ENCODE measurements at regions not wholly inside any gene's neighbourhood (a gene's known extent, or its start where the extent isn't known, plus 50 kb on each side); places are given as distances from the start of the nearest gene placed in this dataset.

GRCh38 chr13:63163903-63164302, 1748.3 kb upstream of the PCDH20 start:
- Histone ChIP-seq H4K20me1 (ENCODE audit: insufficient read depth, low read length) (no peaks in the 10 kb centered on the region), H3K9ac (ENCODE audit: low read depth, low read length) (no peak overlapping the region), H4K91ac (ENCODE audit: insufficient read depth, low read depth, low read length) (no peak overlapping the region), H3K27me3 (ENCODE audit: control insufficient read depth, insufficient read depth, low read length) (no peaks in the 10 kb centered on the region), H3K23ac (ENCODE audit: low read depth, low read length) (no peak overlapping the region), H3K18ac (ENCODE audit: low read depth, low read length) (no peak overlapping the region), H3K4me2 (ENCODE audit: low read depth, low read length) (no peak overlapping the region), H2BK15ac (ENCODE audit: low read depth, low read length) (no peak overlapping the region), H2BK120ac (ENCODE audit: low read depth, low read length) (no peak overlapping the region), H3K9me1 (ENCODE audit: insufficient read depth, low read length) (no peaks in the 10 kb centered on the region), H2AK9ac (replicated peaks; ENCODE audit: low read depth, low read length, poor library complexity) (no peak overlapping the region), H3K4ac (ENCODE audit: low read depth, low read length) (no peak overlapping the region), H3K36me3 (ENCODE audit: control insufficient read depth, insufficient read depth, low read length) (no peaks in the 10 kb centered on the region), H2AK5ac (ENCODE audit: low read depth, low read length) (no peak overlapping the region), H2AFZ (replicated peaks; ENCODE audit: low read length, poor library complexity) (no peak overlapping the region), H2BK5ac (ENCODE audit: low read depth, low read length, poor library complexity, severe bottlenecking) (no peak overlapping the region), H4K5ac (ENCODE audit: low read depth, low read length) (no peak overlapping the region), H3K27ac (ENCODE audit: insufficient read depth, low read length) (no peak overlapping the region), H2BK20ac (ENCODE audit: low read depth, low read length) (no peak overlapping the region), H3K9me3 (ENCODE audit: control insufficient read depth, insufficient read depth, low read length) (no peaks in the 10 kb centered on the region), H3K4me1 (ENCODE audit: control insufficient read depth, insufficient read depth, low read length) (no peaks in the 10 kb centered on the region), H4K8ac (ENCODE audit: low read depth in 2 of 2, low read length in 2 of 2) (no peak overlapping the region), H3K56ac (ENCODE audit: extremely low read depth, insufficient read depth, low read length) (no peak overlapping the region), H3K14ac (replicated peaks; ENCODE audit: low read depth, low read length) (no peak overlapping the region), H3K79me1 (ENCODE audit: low read depth in 1 of 2, low read length in 2 of 2) (no peaks in the 10 kb centered on the region), H3K4me3 (ENCODE audit: insufficient read depth, low read depth, low read length) (no peak overlapping the region)
- no CpG with 5 or more reads among the region's 2 CpGs for WGBS, 2 experiments (ENCODE audit: extremely low coverage in 2 of 2, insufficient read length in 1 of 2)
- no peak for TF ChIP-seq NFE2L2 (IDR thresholded peaks at IDR 0.05; ENCODE audit: low read depth, low read length)
- no peak for TF ChIP-seq MXI1 (IDR thresholded peaks at IDR 0.05; ENCODE audit: borderline replicate concordance, low read depth, low read length)
- TF ChIP-seq CEBPB (IDR thresholded peaks at IDR 0.05; ENCODE audit: low read depth, low read length): no peak
- no peak for TF ChIP-seq BHLHE40 (IDR thresholded peaks at IDR 0.05; ENCODE audit: low read depth, low read length)
- no peak for TF ChIP-seq POLR2A (IDR thresholded peaks at IDR 0.05; ENCODE audit: low read depth, low read length)
- in situ Hi-C loops (cut with MboI; ENCODE audit: low sequenced_read_pairs) (no loop called here), intact Hi-C loops (cut with micrococcal nuclease) (no loop called here), dilution Hi-C loops (cut with HindIII; ENCODE audit: low sequenced_read_pairs, unreplicated experiment) (no loop called here)
- ATAC-seq (ENCODE audit: low read depth) (no peak), DNase-seq (no peak)
- BruUV-seq (replicated peaks): no TSS peak
- CTCF ChIA-PET: no interaction called here
- POLR2A ChIA-PET (ENCODE audit: unreplicated experiment): no interaction called here
